ENCODE measurements at regions not wholly inside any gene's neighbourhood (a gene's known extent, or its start where the extent isn't known, plus 50 kb on each side); places are given as distances from the start of the nearest gene placed in this dataset.

DNA sequence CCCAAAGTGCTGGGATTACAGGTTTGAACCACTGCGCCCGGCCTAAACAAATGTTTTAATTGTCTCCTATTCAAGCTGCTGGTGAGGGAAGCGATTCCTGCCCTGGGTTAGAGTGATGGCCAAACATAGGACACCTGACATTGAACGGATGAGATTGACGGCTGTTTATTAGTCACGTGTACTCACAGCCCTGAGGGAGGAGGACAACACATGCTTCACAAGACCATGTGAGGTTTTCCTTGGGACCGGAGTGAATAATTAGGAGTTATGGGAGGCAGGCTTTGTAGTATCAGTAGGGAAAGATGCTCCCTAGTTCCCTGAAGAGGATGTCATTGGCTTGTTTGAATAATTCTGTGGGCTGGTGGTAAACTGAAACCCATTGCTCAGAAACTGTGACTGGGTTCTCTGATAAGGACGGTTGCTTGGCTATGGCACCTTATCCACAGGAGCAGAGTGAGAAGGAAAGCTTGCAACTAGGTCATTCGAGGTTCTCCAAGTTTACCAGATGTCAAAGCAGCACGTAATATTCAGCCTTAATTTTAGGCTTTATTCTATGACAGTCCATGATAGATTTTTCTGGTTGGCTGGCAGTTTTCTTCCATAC lies 245.8 kb downstream of the PLA2G4A start:
- H3K4me1 ChIP-seq, result no peaks in the 10 kb centered on the region
- DNase-seq, result no peak
- H3K9me3 ChIP-seq, result no peaks in the 10 kb centered on the region
- TF ChIP-seq CTCF (IDR thresholded peaks at IDR 0.05) (no peak), POLR2A (IDR thresholded peaks at IDR 0.05) (no peak), EP300 (IDR thresholded peaks at IDR 0.05) (no peak), POLR2AphosphoS5 (IDR thresholded peaks at IDR 0.05) (no peak)
- H3K4me3 ChIP-seq, result no peak overlapping the region
- H3K36me3 ChIP-seq, result no peaks in the 10 kb centered on the region
- H3K27ac ChIP-seq, result no peak overlapping the region
- intact Hi-C loops (cut with DNase I), result no loop called here
- no peaks in the 10 kb centered on the region for H3K27me3 ChIP-seq
- WGBS, 2 donors, result 88 to 93% methylated on average over 10 of the region's 10 CpGs

DNA sequence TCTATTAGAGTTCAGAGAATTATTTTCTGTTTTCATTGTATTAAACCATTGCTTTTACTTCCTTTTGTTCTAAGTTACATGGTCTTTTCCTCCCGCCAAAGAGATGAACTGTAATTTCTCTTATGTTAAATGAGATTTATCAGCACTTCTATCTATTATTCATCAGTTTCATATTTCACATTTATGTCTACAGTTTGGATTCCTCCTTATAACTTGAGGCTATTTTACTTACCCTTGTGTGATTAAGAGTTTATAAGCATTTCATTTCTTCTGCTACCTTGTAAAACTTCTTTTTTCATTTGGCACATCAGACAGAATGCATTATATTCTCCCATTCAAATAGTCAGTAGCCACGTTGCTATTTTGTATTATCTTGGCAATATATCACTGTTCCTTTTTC lies 248.2 kb downstream of the PLA2G4A start:
- no peak for TF ChIP-seq CTCF (IDR thresholded peaks at IDR 0.05)
- TF ChIP-seq POLR2AphosphoS5 (IDR thresholded peaks at IDR 0.05), result no peak
- TF ChIP-seq POLR2A (IDR thresholded peaks at IDR 0.05), result no peak
- no peak for TF ChIP-seq EP300 (IDR thresholded peaks at IDR 0.05)

GRCh38 chr1:187078321-187078720 lies 249.6 kb downstream of the PLA2G4A start:
- Histone ChIP-seq H3K9me3 (no peaks in the 10 kb centered on the region), H3K27ac (no peak overlapping the region), H3K4me3 (no peak overlapping the region), H3K27me3 (no peaks in the 10 kb centered on the region), H3K36me3 (no peaks in the 10 kb centered on the region), H3K4me1 (no peaks in the 10 kb centered on the region)
- no peak for DNase-seq
- 87 to 89% methylated on average over 3 of the region's 3 CpGs for WGBS, 2 donors
- intact Hi-C loops (cut with DNase I), result no loop called here
- TF ChIP-seq POLR2A (IDR thresholded peaks at IDR 0.05) (no peak), EP300 (IDR thresholded peaks at IDR 0.05) (no peak), POLR2AphosphoS5 (IDR thresholded peaks at IDR 0.05) (no peak), CTCF (IDR thresholded peaks at IDR 0.05) (no peak)

More for the DNA sequence above, 248.2 kb downstream of the PLA2G4A start:
- no peak for DNase-seq
- 74 to 89% methylated on average over 2 of the region's 2 CpGs for WGBS, 2 donors
- Histone ChIP-seq H3K27ac (no peak overlapping the region), H3K27me3 (no peaks in the 10 kb centered on the region), H3K9me3 (no peaks in the 10 kb centered on the region), H3K4me1 (no peaks in the 10 kb centered on the region), H3K4me3 (no peak overlapping the region), H3K36me3 (no peaks in the 10 kb centered on the region)
- intact Hi-C loops (cut with DNase I), result no loop called here

GRCh38 chr1:187078916-187079315 lies 250.2 kb downstream of the PLA2G4A start:
- Histone ChIP-seq H3K4me3 (no peak overlapping the region), H3K27ac (no peak overlapping the region), H3K36me3 (no peaks in the 10 kb centered on the region), H3K27me3 (no peaks in the 10 kb centered on the region), H3K9me3 (no peaks in the 10 kb centered on the region), H3K4me1 (no peaks in the 10 kb centered on the region)
- no peak for DNase-seq
- no peak for TF ChIP-seq POLR2AphosphoS5 (IDR thresholded peaks at IDR 0.05)
- intact Hi-C loops (cut with DNase I), result no loop called here
- WGBS, 2 donors, result 73 to 76% methylated on average over 2 of the region's 2 CpGs

GRCh38 chr1:187079330-187079729 lies 250.6 kb downstream of the PLA2G4A start:
- intact Hi-C loops (cut with DNase I), result no loop called here
- H3K4me3 ChIP-seq, result no peak overlapping the region
- no peak for DNase-seq
- no peaks in the 10 kb centered on the region for H3K4me1 ChIP-seq
- H3K9me3 ChIP-seq, result no peaks in the 10 kb centered on the region
- no peak for TF ChIP-seq EP300 (IDR thresholded peaks at IDR 0.05)
- TF ChIP-seq CTCF (IDR thresholded peaks at IDR 0.05), result no peak
- TF ChIP-seq POLR2A (IDR thresholded peaks at IDR 0.05), result no peak
- H3K27ac ChIP-seq, result no peak overlapping the region
- WGBS, 2 donors, result 88 to 90% methylated on average over 6 of the region's 6 CpGs
- no peaks in the 10 kb centered on the region for H3K27me3 ChIP-seq
- H3K36me3 ChIP-seq, result no peaks in the 10 kb centered on the region

Data from sigmoid colon (tissue), 6 donors.